BJ (cell line): ENCODE measurements at regions not wholly inside any gene's neighbourhood (a gene's known extent, or its start where the extent isn't known, plus 50 kb on each side); places are given as distances from the start of the nearest gene placed in this dataset.

Experiments
- CTCF ChIA-PET: fragments of 350-600 bp; formaldehyde crosslinking; extraction: SDS; loops from one replicate; lab custom pipeline; 2021; ENCODE audit warnings: antibody characterized with exemption, inconsistent platforms; lab: Yijun Ruan, JAX
- POLR2A ChIA-PET: fragments of 300-600 bp; sonication (Branson Sonifier 250); formaldehyde crosslinking; extraction: SDS; loops from one replicate; lab custom pipeline; 2021; ENCODE audit warnings: antibody characterized with exemption; lab: Charles Lee
- DNase-seq: peaks from one replicate; pipeline ENCODE4 v3.0.0-alpha.2; 2011; ENCODE audit warnings: low read depth
- H3K27me3 ChIP-seq: 2 replicates; pipeline ENCODE4 v1.6.0; 2011; ENCODE audit warnings: low read length; ENCODE audit not compliant: control insufficient read depth, insufficient read depth
- H3K36me3 ChIP-seq: 2 replicates; pipeline ENCODE4 v1.5.1; 2011; ENCODE audit warnings: low read length; ENCODE audit not compliant: control insufficient read depth, insufficient read depth
- H3K4me3 ChIP-seq: 2 replicates; pipeline ENCODE4 v1.5.1; 2011; ENCODE audit warnings: low read depth, mild to moderate bottlenecking, control low read depth, low read length
- TF ChIP-seq, protein P1 (sequence below): IDR thresholded peaks from 2 replicates; pipeline ENCODE4 v1.5.1; 2011; ENCODE audit warnings: low read depth, mild to moderate bottlenecking, control low read depth, inconsistent platforms, low read length, moderate library complexity; ENCODE audit not compliant: insufficient read depth

DNA sequence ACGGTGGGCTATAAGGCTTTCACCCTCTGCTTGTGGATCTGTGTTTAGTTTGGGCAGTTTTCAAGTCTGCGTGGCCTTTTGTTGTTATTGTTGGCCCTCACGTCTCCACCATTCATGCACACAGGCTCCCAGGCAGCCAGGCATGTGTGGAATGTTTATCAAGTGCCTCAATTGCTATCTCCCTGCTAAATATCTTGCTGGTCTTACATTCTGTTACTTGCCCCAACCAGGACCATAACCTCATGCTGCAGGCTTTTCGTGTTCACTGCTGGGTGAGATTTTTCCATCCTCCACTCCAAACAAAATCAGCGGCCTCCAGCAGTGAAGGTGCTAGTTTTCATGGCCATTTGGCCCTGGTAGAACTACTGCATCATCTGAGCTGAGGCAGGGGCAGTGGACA, 63.0 kb upstream of the DSC1 start:
- H3K36me3 ChIP-seq, result no peaks in the 10 kb centered on the region
- H3K4me3 ChIP-seq, result no peak overlapping the region
- H3K27me3 ChIP-seq, result no peaks in the 10 kb centered on the region
- ChIA-PET CTCF (no interaction called here), POLR2A (no interaction called here)
- DNase-seq, result no peak
- TF ChIP-seq, protein P1, sequence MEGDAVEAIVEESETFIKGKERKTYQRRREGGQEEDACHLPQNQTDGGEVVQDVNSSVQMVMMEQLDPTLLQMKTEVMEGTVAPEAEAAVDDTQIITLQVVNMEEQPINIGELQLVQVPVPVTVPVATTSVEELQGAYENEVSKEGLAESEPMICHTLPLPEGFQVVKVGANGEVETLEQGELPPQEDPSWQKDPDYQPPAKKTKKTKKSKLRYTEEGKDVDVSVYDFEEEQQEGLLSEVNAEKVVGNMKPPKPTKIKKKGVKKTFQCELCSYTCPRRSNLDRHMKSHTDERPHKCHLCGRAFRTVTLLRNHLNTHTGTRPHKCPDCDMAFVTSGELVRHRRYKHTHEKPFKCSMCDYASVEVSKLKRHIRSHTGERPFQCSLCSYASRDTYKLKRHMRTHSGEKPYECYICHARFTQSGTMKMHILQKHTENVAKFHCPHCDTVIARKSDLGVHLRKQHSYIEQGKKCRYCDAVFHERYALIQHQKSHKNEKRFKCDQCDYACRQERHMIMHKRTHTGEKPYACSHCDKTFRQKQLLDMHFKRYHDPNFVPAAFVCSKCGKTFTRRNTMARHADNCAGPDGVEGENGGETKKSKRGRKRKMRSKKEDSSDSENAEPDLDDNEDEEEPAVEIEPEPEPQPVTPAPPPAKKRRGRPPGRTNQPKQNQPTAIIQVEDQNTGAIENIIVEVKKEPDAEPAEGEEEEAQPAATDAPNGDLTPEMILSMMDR, result no peak

DNA sequence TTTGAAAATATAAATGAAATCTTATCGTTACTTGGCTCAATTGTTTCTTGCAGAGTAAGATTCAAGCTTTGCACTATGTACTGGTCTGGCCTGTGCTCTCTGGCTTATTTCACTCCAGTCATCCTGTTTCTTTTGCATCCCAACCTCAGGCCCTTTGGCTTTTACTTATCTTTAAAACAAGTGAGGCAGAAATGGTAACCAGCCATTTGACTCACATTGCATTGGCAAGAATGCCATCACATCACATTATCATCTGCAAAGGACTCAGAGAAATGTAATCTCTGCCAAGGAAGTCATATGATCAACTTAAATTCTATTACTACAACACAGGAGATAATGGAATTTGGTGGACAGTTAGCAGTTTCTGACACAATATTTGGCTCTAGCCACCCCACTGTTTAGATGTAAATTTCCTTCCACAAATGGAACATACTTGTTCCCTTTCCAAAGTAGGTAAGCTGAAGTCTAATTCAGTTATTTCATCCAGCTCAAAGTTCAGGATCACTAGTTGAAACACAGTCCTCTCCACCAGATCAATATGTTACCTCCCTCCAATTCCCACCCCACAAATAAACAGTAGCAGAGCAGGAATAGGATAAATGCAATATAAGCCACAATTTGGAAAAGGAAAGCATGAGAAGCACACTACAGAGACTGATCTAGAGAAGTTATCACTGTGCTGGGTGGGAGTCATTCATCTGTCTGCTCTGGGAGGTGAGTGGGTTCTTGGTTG, 65.0 kb upstream of the DSC1 start:
- TF ChIP-seq, protein P1, result no peak
- no peak for DNase-seq
- H3K4me3 ChIP-seq, result no peak overlapping the region
- ChIA-PET CTCF (interaction anchor here (1.7 kb wide), 1 partner anchor 18 kb away, joined by 3 read pairs; no protein-coding TSS in a partner anchor), POLR2A (no interaction called here)
- H3K36me3 ChIP-seq, result no peaks in the 10 kb centered on the region
- no peaks in the 10 kb centered on the region for H3K27me3 ChIP-seq

DNA sequence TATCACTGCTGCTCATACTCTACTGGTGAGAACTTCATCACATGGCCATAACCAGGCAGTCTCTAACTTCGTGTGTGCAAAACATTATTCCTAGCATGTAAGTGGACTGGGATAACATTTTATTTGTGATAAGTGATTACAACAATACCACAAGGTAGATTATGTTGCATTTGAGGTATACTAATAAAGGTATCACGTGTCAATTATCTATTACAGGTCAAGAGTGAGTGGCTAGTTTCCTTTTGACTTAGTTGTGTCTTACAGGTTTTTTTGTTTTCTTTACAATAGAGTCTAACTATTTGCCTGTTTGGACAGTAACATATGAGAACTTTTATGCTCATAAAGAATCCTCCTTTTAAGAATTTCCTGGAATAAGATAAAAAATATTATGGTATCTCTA, 67.2 kb upstream of the DSC1 start:
- Histone ChIP-seq H3K36me3 (no peaks in the 10 kb centered on the region), H3K27me3 (no peaks in the 10 kb centered on the region), H3K4me3 (no peak overlapping the region)
- no peak for DNase-seq
- ChIA-PET POLR2A (no interaction called here), CTCF (no interaction called here)
- TF ChIP-seq, protein P1, result no peak

DNA sequence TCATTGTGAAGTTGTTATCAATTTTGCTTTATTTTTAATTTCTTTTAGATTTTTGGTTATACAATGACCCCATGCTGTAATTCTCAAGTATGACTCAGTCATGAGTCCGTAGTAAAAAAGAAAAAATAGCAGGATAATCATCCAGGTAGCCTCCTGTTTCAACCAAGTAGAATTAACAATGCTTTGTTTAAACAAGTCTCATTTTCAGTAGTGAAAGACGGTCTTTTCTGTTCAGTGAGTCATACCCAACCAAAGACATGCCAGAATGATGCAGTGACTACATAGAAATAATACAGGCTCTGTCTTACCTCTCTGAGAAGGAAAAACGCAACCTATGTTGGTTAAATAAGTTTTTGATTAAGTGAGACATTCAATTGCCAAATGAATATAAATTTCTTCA, 67.8 kb upstream of the DSC1 start:
- DNase-seq, result no peak
- POLR2A ChIA-PET, result no interaction called here
- CTCF ChIA-PET, result no interaction called here

DNA sequence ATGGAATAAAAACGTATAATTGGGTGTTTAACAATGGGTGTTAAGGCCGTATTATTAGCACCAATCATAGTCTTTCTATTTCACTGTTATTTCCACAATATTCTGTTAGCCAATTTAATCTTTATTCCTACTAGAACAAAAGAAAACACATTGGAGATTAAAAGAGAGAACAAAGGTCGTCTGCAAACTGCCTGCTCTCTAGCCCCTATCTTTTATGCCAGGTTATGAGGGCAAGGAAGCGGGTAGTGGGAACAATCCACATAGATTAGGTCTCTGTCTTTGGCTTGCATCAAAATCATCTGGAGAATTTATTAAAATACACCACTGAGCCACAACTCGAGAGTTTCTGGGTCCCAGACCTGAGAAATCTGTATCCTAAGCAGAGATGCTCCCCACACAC, 69.4 kb upstream of the DSC1 start:
- Histone ChIP-seq H3K27me3 (no peaks in the 10 kb centered on the region), H3K4me3 (no peak overlapping the region), H3K36me3 (no peaks in the 10 kb centered on the region)
- POLR2A ChIA-PET, result no interaction called here
- CTCF ChIA-PET, result no interaction called here
- DNase-seq, result no peak
- TF ChIP-seq, protein P1, result no peak

More for the DNA sequence above, 67.8 kb upstream of the DSC1 start:
- Histone ChIP-seq H3K4me3 (no peak overlapping the region), H3K27me3 (no peaks in the 10 kb centered on the region), H3K36me3 (no peaks in the 10 kb centered on the region)
- TF ChIP-seq, protein P1, result no peak
